K562 (cell line): ENCODE measurements at regions not wholly inside any gene's neighbourhood (a gene's known extent, or its start where the extent isn't known, plus 50 kb on each side); places are given as distances from the start of the nearest gene placed in this dataset.

ENCODE experiments used
- FOXP1 ChIP-seq: sonication (generic); formaldehyde crosslinking; IDR thresholded peaks from 2 replicates; pipeline ENCODE4 v1.8.0; 2022; ENCODE audit warnings: mild to moderate bottlenecking, missing genetic modification reagents
- HDAC6 ChIP-seq: IDR thresholded peaks from 2 replicates; pipeline ENCODE4 v1.6.1; 2012; ENCODE audit warnings: low read depth, mild to moderate bottlenecking, control low read depth, inconsistent platforms, low read length, moderate library complexity
- HSF4 ChIP-seq: fragments of 250-450 bp; sonication (Bioruptor Pico); IDR thresholded peaks from 2 replicates; pipeline ENCODE4 v2.1.2; 2022; ENCODE audit warnings: mild to moderate bottlenecking, moderate library complexity, borderline replicate concordance
- L3MBTL2 ChIP-seq: fragments of 450-650 bp; IDR thresholded peaks from 2 replicates; pipeline ENCODE4 v1.6.1; 2016; ENCODE audit warnings: mild to moderate bottlenecking, moderate library complexity
- MAX ChIP-seq: sonication (generic); formaldehyde crosslinking; IDR thresholded peaks from 2 replicates; pipeline ENCODE4 v1.9.0; 2022; ENCODE audit warnings: mild to moderate bottlenecking, missing genetic modification reagents
- MEIS2 ChIP-seq: fragments of 450-650 bp; IDR thresholded peaks from 2 replicates; pipeline ENCODE4 v1.6.1; 2014; ENCODE audit warnings: mild to moderate bottlenecking; ENCODE audit not compliant: partially characterized antibody
- POLR2A ChIP-seq: fragments of 450-650 bp; conservative IDR thresholded peaks from 2 replicates; pipeline ENCODE4 v1.6.1; 2016
- SIN3A ChIP-seq, 2 experiments: fragments of 150-350 bp in 1 of 2; IDR thresholded peaks; 2 replicates each; pipeline ENCODE4 v1.6.1; 2011 to 2016; ENCODE audit warnings: borderline replicate concordance in 2 of 2, low read depth in 2 of 2, low read length in 2 of 2, mild to moderate bottlenecking in 2 of 2, moderate library complexity in 2 of 2; ENCODE audit not compliant: control insufficient read depth in 1 of 2
- USF2 ChIP-seq: sonication (generic); formaldehyde crosslinking; IDR thresholded peaks from 2 replicates; pipeline ENCODE4 v1.5.0; 2020; ENCODE audit warnings: missing genetic modification reagents
- ZHX1 ChIP-seq: fragments of 150-350 bp; conservative IDR thresholded peaks from 2 replicates; pipeline ENCODE4 v1.6.1; 2014; ENCODE audit warnings: low read length
- ZNF165 ChIP-seq: fragments of 250-450 bp; sonication (Bioruptor Pico); IDR thresholded peaks from 2 replicates; pipeline ENCODE4 v1.4.0; 2020; ENCODE audit warnings: borderline replicate concordance
- ZNF280B ChIP-seq: fragments of 250-450 bp; sonication (Bioruptor Pico); IDR thresholded peaks from 2 replicates; pipeline ENCODE4 v1.5.1; 2021; ENCODE audit warnings: mild to moderate bottlenecking
- TF ChIP-seq, protein P1 (sequence below), 3 experiments: IDR thresholded peaks in 2 of 3; conservative IDR thresholded peaks in 1 of 3; 2 replicates each; pipeline ENCODE4 v1.5.1; 2011 to 2012; ENCODE audit warnings: low read length in 3 of 3, mild to moderate bottlenecking in 3 of 3, control low read depth in 2 of 3, improper control_type of control experiment in 1 of 3, inconsistent platforms in 1 of 3, low read depth in 1 of 3, mixed read lengths in 1 of 3, moderate library complexity in 1 of 3; ENCODE audit not compliant: insufficient read depth in 2 of 3

DNA sequence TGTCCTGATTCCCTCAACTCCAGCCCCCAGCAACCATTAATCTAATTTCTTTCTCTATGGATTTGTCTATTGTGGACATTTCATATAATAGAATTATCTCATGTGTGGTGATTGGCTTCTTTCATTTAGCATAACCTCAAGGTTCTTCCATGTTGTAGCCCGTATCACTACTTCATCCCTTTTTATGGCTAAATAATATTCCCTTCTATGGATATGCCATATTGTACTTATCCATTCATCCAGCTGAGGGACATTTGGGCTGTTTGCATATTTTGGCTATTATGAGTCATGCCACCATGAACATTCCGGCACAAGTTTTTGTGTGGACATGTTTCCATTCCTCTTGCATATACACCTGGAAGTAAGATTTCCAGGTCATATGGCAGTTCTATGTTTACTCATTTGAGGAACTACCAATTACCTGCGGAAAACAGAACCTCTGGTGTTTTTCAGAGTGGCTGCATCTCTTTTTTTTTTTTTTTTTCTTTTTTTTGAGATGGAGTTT is 108.7 kb upstream of the MAP1LC3B2 start:
- TF ChIP-seq HDAC6 (no peak), POLR2A (no peak), MEIS2 (no peak), SIN3A (IDR thresholded peaks at IDR 0.05; ENCODE audit: borderline replicate concordance in 2 of 2, control insufficient read depth in 1 of 2, low read depth in 2 of 2, low read length in 2 of 2) (no peak), ZNF280B (CRISPR knock-in tag) (no peak), USF2 (CRISPR knock-in tag) (no peak), HSF4 (CRISPR knock-in tag) (no peak), L3MBTL2 (no peak), ZNF165 (CRISPR knock-in tag) (no peak), FOXP1 (CRISPR knock-in tag) (no peak), ZHX1 (no peak), MAX (CRISPR knock-in tag) (no peak)
- TF ChIP-seq, protein P1, sequence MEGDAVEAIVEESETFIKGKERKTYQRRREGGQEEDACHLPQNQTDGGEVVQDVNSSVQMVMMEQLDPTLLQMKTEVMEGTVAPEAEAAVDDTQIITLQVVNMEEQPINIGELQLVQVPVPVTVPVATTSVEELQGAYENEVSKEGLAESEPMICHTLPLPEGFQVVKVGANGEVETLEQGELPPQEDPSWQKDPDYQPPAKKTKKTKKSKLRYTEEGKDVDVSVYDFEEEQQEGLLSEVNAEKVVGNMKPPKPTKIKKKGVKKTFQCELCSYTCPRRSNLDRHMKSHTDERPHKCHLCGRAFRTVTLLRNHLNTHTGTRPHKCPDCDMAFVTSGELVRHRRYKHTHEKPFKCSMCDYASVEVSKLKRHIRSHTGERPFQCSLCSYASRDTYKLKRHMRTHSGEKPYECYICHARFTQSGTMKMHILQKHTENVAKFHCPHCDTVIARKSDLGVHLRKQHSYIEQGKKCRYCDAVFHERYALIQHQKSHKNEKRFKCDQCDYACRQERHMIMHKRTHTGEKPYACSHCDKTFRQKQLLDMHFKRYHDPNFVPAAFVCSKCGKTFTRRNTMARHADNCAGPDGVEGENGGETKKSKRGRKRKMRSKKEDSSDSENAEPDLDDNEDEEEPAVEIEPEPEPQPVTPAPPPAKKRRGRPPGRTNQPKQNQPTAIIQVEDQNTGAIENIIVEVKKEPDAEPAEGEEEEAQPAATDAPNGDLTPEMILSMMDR (IDR thresholded peaks at IDR 0.05 in 2 of 3, conservative IDR thresholded peaks at IDR 0.05 in 1 of 3; ENCODE audit: insufficient read depth in 2 of 3, low read depth in 1 of 3, low read length in 3 of 3), result no peak
